GM21447 (cell line): ENCODE measurements at regions not wholly inside any gene's neighbourhood (a gene's known extent, or its start where the extent isn't known, plus 50 kb on each side); places are given as distances from the start of the nearest gene placed in this dataset.
A peak's percentile ranks its signal among the peaks of the same experiment; 100 is the strongest.
"Not testable (repeated sequence)": the region's sequence is repeated elsewhere in the genome, so short reads cannot be mapped to it uniquely, and the experiment has no call there.

Experiments
- ATAC-seq: cut with Tn5 transposase; IDR thresholded peaks from one replicate; pipeline ENCODE4 v1.9.1; 2021; ENCODE audit not compliant: unreplicated experiment

DNA sequence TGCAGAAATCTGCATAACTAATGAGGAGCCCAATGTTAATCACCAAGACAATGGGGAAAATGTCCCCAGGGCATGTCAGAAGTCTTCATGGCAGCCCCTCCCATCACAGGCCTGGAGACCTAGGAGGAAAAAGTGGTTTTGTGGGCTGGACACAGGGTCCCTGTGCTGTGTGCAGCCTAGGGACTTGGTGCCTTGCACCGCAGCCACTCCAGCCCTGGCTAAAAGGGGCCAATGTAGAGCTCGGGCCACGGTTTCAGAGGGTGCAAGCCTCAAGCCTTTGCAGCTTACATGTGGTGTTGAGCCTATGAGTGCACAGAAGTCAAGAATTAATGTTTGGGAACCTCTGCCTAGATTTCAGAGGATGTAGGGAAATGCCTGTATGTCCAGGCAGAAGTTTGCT is 474.3 kb upstream of the ADGRB3 start:
- not testable (repeated sequence) for ATAC-seq

DNA sequence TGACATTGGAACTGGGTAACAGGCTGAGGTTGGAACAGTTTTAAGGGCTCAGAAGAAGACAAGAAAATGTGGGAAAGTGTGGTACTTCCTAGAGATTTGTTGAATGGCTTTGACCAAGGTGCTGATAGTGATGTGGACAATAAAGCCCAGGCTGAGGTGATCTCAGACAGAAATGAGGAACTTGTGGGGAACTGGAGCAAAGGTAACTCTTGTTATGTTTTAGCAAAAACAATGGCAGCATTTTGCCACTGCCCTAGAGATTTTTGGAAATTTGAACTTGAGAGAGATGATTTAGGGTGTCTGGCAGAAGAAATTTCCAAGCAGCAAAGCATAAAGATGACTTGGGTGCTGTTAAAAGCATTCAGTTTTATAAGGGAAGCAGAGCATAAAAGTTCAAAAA is 474.7 kb upstream of the ADGRB3 start:
- no peak for ATAC-seq

DNA sequence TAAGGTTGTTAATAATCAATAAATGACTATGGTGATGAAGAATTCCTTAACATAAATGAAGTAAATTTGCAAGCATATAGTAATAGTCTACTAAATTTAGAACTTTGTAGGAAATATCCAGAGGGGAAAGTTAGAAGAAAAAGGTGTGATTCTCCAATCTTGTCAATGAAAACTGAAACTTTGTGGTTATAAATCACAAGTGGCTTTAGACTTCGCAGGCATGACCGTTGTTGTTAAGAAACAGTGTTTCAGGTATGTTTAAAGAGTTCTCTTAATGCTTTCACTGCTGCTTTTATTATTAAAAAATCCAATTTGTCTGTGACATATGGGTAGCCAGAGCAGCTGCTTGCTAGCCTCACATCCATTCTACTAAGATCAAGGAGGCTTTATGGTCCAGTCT is 475.6 kb upstream of the ADGRB3 start:
- ATAC-seq: no peak

DNA sequence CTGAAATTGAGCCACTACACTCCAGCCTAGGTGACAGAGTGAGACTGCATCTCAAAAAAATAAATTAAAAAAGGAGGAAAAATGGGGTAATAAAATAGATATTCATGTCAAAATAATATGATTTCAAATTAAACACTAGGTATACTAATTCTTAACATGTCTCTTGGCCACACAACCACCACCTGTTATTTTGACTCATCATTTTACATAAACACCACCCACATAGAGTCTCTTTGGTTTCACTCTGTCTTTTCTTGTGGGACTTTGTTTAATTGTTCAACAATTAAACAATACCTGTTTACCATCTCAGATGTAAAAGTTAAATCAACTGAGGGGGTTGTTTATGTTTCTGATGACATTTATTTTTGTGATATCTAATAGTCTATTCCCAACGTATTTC is 476.8 kb upstream of the ADGRB3 start:
- ATAC-seq: peak; percentile 53

DNA sequence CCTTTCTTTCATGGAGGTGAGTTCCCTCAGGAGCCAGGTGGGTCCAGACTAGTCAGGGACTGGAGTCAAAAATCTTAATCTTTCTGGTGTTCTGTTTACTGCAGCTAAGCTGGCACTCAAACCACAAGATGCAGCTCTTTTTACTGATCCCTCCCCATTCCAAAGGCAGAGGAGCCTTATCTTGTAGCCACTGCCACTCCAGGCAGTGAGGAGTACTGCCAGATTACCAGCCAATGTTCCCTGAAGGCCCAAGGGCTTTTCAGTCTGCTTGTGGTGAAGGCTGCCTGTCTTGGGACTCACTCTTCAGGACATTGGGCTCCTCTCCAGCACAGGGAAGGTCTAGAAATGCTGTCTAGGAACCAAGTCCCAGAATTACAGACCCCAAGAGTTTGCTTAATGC is 490.4 kb upstream of the ADGRB3 start:
- ATAC-seq: no peak

DNA sequence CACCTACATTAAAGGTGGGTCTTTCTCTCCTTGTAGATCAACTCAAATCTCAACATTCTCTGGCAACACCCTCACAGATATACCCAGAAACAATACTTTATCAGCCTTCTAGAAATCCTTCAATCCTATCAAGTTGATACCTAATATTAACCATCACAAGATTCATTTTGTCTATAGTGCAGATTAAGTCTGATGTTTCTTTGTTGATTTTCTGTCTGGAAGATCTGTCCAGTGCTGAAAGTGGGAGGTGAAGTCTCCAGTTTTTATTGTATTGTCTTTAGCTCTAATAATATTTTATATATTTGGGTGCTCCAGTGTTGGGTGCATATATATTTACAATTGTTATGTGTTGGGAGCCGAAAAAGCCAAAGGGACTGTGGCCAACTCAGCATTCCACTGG is 493.9 kb upstream of the ADGRB3 start:
- no peak for ATAC-seq

DNA sequence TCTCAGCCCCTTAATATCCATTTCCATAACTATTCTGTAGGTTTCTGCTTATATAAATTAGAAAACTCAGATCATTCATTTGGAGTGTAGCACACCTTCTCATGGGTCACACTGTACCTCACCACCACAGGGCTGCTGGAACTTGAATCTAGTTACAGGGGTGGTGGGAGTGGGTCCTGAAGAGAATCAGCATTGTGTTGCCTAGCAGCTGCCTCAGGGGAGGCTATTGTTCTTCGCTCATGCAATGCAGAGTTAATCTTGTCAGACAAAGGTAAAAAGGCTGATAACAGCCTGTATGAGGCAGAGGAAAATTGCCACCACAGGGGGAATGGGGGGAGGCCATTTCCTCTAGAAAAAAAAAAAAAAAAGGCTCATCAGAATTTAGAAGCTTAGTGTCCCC is 496.0 kb upstream of the ADGRB3 start:
- ATAC-seq: no peak

DNA sequence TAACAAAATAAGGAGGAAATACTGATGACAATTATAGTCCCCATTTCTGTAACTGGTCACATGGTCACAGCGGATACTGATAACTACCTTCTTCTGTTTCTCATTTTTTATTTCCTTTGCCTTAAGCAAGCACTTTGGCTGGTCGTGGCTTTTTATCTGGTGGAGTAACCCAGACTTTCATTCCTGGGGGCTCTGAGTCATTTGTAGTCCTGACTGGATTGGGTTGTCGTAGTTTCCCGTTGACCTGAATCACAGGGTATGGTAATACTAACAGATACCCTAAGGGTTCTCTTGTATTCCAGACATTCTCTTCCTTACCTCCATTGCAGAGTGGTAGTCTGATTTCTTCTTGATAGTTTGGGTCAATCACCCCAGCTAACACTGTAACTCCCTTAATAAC is 500.3 kb upstream of the ADGRB3 start:
- ATAC-seq: no peak

DNA sequence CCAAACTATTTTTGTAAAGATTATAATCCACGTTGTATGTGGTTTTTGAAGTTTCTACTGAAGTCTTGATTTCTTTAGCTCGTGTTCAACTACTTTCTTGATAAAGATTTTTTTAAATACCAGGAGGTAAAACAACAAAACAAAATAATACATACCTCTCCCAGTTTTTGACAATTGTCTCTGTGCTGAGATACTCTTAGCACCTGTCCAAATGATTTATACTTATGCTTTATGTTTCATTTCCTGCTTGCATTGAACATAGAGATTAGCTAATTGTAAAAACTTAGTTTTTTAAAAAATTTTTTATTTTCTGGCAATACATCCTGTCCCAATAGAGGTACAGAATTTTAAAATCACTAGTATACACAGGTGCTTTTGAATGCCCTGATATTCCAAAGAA is 506.9 kb upstream of the ADGRB3 start:
- ATAC-seq: no peak

DNA sequence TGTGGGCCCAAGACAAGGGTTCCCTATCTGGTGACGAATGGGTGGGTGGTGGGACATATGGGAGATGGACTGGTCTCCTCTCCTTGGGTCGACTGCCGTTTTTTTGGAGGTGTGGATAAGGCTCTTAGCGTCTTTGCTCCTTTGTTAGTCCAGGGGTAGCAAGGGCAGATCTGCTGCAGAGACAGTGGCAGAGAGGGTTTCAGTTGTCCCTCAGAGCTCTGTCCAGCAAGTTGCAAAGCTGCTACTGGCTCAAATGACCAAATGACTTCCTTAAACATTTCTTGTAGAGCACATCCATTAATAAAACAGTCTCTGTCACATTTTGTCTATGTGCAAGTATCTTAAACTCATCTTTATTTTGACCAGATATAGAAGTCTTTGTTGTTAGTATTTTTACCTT is 508.0 kb upstream of the ADGRB3 start:
- ATAC-seq: no peak

DNA sequence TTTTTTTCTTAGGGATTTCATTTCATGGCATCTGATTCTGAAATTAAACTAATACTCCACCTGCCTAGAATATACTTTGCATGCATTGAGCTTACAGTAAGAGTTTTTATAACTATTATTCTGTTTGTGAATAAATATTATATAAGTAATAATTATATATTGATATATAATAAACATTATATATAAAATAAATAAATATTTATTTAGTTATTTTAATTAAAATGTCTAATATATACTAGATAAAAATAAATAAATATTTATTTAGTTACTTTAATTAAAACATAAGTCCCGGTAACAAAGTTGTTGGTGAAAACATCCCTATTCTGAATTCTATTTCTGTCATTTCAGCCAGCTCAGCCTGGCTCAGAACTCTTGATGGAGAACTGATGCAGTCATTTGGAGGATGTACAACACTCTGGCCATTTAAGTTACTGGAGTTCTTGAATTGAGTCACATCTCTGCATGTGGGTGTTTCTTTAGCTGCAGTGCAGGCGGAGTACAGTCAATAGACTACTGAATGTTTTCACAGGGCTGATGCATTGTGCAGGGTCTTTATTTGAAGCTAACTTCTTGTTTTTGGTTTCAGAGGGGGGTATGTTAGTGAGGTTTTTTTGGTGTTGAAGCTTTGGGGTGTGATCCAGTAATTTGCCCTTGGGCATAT is 508.9 kb upstream of the ADGRB3 start:
- no peak for ATAC-seq

DNA sequence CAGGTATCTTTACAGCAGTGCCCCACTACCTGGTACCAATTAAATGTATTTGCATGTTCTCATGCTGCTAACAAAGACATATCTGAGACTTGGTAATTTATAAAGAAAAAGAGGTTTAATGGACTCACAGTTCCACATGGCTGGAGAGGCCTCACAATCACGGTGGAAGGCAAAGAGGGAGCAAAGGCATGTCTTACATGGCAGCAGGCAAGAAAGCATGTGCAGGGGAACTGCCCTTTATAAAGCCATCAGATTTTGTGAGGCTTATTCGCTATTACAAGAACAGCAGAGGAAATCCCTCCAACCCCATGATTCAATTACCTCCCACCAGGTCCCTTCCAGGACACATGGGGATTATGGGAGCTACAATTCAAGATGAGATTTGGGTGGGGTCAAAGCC is 512.1 kb upstream of the ADGRB3 start:
- not testable (repeated sequence) for ATAC-seq

DNA sequence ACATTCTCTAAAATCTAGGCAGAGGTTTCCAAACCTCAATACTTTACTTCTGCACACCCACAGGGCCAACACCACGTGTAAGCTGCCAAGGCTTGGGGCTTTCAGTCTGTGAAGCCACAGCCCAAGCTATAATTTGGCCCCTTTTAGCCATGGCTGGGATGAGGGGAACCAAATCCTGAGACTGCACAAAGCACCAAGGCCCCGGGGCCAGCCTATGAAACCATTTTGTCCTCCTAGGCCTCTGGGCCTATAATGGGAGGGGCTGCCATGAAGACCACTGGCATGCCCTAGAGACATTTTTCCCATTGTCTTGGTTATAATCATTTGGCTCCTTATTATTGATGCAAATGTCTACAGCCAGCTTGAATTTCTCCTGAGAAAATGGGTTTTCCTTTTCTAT is 513.0 kb upstream of the ADGRB3 start:
- ATAC-seq: no peak

DNA sequence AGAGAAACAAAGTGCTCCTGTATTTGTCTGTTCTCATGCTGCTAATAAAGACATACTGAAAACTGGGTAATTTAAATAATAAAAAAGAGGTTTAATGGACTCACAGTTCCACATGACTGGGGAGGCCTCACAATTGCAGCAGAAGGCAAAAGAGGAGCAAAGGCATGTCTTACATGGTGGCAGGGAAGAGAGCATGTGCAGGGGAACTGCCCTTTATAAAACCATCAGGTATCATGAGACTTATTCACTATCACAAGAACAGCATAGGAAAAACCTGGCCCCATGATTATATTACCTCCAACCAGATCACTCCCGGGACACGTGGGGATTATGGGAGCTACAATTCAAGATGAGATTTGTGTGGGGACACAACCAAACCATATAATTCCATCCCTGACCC is 514.1 kb upstream of the ADGRB3 start:
- ATAC-seq: not testable (repeated sequence)

DNA sequence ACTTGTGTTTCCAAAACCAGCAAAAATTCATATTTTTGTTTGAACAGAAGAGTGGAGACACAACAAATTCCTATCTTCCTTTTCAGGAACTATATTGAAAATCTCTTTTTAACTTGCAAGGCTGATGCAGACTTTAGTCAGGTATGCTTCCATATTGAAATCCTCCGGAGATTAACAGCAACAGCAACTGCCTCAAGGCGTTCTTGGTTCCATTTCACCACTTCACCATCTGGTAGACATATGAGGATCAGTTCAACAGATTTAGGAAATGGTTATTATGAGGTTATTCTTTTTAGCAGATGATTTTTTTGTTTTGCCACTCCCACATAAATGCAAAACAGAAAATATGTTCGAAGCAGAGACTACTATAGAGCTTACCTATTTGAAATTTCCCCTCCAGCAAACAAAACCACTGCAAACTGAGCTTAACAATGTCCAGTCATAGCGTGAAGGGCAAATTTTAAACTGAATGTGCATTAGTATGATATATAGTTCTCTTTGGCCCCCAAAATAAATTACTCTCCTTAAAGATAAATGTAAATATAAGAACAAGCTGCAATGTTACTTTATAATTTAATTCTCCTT is 520.5 kb upstream of the ADGRB3 start:
- ATAC-seq: no peak

DNA sequence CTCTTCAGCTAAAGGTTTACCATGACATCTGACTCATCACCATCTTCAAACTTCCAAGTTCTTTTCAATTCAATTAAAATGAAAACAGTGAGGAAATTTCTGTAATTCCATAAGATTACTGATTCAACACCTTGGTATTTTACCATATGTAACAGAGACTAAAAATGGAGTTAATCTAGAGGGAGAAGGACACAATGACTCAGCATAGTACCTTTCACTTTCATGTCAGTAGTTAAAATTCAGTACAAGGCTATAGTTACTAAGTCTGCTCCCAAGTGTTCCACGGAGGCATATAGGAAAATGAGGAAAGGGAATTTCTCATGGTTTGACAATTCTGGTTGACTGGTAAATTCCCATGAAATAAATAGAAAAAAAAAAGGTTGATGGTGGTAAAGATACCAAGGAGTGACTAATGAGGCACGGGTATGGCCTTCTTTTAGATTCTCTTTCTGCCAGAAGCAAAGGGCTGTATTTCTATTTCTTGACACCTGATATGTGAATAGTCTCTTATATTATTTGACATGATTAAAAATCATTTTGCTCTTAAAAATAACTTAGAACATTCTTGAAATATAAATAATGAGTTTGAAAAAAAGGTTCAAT is 526.7 kb upstream of the ADGRB3 start:
- peak; percentile 67 for ATAC-seq

DNA sequence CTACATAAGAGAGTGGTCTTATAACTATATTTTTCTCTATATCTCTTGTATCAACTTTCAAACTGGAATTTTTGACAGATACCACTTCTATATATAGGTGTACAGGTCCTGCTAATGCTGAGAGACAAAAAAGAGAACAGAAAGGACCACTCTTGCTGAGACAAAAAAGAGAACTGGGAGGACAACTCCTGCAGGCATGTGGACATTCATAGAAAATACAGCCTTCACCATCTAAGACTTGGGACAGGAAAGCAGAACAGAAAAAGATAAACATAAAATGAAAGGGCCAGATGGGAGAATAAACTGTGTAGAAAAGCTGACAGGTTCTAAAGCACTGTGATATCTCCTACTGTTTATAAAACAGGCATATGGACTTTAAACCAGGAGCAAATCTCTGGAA is 541.0 kb upstream of the ADGRB3 start:
- ATAC-seq: no peak

DNA sequence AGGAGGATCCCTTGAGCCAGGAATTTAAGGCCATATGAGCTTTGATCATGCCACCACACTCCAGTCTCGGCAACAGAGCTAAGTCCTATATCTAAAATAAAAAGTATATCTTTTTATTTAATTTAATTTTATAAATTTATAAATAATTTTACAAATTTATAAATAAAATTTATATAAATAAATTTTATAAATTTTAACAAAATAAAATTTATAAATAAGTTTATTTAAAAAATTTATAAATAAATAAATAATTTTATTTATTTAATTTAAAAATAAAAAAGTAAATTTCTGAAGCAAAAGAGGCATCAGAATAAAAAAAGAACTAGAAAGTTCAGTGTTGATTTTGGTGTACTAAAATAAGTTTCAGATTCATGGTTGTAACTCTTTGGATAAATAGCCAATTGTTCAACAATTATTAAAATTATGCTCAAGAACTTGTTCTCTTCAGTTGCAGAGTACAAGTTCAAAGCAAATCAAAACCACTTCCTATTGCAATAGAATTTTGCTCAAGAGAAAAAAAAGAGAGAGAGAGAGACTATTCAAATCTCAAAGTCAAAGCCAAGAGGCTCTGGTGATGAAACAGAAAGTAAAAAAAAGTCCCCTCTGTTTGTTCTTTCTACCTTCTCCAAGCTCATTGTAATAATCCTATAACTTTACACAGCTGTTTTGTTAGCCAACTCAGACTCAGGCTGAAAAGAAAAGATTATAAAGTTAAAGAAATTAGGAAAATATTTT is 547.5 kb upstream of the ADGRB3 start:
- ATAC-seq: peak; percentile 77

DNA sequence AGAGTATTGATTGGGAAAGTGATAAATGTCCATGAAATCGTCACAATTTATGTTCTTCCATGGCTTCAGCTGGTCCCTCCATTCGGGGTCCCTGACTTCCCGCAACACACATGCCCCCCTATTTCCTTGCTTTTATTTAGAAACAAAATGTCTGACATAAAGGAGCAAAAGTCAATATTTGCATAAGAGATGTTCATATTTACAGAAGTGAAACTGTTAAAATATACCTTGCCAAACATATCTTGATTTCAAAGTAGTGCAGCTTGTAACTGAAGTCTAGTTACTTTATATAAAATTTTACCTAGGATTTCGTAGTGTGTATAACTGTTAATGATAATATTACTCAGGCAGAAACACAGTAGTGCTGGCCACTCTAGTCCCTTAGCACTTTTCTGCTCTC is 548.9 kb upstream of the ADGRB3 start:
- no peak for ATAC-seq

DNA sequence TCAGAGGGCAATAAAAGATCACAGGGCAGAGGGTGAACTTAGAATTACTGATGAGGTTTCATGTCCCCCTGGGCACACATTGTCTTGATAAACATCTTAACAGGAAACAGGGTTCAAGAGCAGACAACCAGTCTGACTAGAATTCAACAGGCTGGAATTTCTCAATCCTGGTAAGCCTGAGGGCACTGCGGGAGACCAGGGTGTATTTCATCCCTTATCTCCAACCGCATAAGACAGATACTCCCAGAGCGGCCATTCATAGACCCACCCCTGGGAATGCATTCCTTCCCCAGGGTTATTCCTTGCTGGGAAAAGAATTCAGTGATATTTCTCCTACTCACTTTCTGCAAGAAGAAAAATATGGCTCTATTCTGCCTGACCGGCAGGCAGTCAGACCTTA is 549.5 kb upstream of the ADGRB3 start:
- not testable (repeated sequence) for ATAC-seq

DNA sequence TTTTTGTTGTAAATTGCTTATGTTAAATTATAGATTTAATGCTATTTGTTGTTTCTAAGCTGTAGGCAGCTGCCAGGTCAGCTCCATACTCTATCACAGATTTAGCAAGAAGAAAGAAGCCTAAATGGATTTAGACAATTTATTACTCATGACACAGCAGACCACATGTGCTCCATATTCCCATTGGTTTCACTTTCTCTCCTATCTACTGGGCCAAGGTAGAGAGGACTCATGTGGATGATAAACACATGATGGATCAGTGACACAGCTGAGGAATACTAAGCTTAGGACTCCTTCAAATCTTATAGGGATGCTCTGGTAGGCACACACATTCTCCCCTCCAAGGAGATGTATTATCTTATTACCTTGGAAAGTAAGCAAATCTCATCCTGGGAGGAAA is 553.0 kb upstream of the ADGRB3 start:
- no peak for ATAC-seq

DNA sequence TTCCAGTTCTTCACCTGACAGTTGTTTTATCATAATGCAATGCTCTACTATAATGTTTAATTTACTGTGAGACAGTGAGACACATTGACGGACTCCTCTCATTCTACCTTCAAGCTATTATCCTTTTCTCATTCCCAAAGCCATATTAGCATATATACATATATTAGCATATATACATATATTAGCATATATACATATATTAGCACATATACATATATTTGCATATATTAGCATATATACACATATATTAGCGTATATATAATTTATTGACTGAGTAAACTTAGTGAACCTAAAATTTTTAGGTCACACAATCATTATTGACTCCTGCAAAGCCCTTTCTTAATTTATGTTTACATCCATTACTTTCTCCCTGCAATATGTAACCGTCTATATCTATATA is 555.0 kb upstream of the ADGRB3 start:
- no peak for ATAC-seq
